CD14-positive monocyte (primary cell): ENCODE measurements at regions not wholly inside any gene's neighbourhood (a gene's known extent, or its start where the extent isn't known, plus 50 kb on each side); places are given as distances from the start of the nearest gene placed in this dataset.
"Not testable (repeated sequence)": the region's sequence is repeated elsewhere in the genome, so short reads cannot be mapped to it uniquely, and the experiment has no call there.

Experiments used
- DNase-seq, 3 donors: peaks; one replicate each; pipeline ENCODE4 v3.0.0-alpha.2; 2011 to 2022
- H2AFZ ChIP-seq: 2 replicates; pipeline ENCODE4 v1.6.0; 2012; ENCODE audit warnings: mild to moderate bottlenecking, low read depth, low read length, inconsistent platforms; ENCODE audit not compliant: insufficient read depth, poor library complexity, severe bottlenecking
- H3K27ac ChIP-seq, 2 donors: 1 replicate in 1 of 2; 2 replicates in 1 of 2; pipeline ENCODE4 v1.5.1; 2012 to 2013; ENCODE audit warnings: low read length in 2 of 2, control low read depth in 1 of 2, inconsistent platforms in 1 of 2, low read depth in 1 of 2, mild to moderate bottlenecking in 1 of 2
- H3K27me3 ChIP-seq, 2 donors: one replicate each; pipeline versions ENCODE4 v1.6.0 to v1.6.1; 2011 to 2013; ENCODE audit warnings: low read length in 2 of 2; ENCODE audit not compliant: control insufficient read depth in 2 of 2, insufficient read depth in 2 of 2
- H3K36me3 ChIP-seq, 2 donors: replicated peaks in 1 of 2; 1 replicate in 1 of 2; 2 replicates in 1 of 2; pipeline versions ENCODE4 v1.5.1 to v1.6.1; 2012 to 2013; ENCODE audit warnings: low read length in 2 of 2, control low read depth in 1 of 2, inconsistent platforms in 1 of 2, mild to moderate bottlenecking in 1 of 2; ENCODE audit not compliant: insufficient read depth in 2 of 2, control insufficient read depth in 1 of 2
- H3K4me1 ChIP-seq, 2 donors: 1 replicate in 1 of 2; 2 replicates in 1 of 2; pipeline versions ENCODE4 v1.5.1 to v1.6.1; 2012 to 2013; ENCODE audit warnings: low read length in 2 of 2, control low read depth in 1 of 2, inconsistent platforms in 1 of 2, mild to moderate bottlenecking in 1 of 2, moderate library complexity in 1 of 2; ENCODE audit not compliant: insufficient read depth in 2 of 2, control insufficient read depth in 1 of 2
- H3K4me2 ChIP-seq: replicated peaks from 2 replicates; pipeline ENCODE3; 2012; ENCODE audit warnings: low read length, moderate library complexity, mild to moderate bottlenecking; ENCODE audit not compliant: poor library complexity, severe bottlenecking; ENCODE audit errors: extremely low read depth
- H3K4me3 ChIP-seq, 3 experiments: fragments of 200-600 bp in 1 of 3; sonication (generic) in 1 of 3; replicated peaks in 1 of 3; 1 replicate in 2 of 3; 2 replicates in 1 of 3; pipeline ENCODE4 v1.5.1; 2011 to 2013; ENCODE audit warnings: low read length in 3 of 3, mild to moderate bottlenecking in 3 of 3, control low read depth in 2 of 3, low read depth in 2 of 3, inconsistent platforms in 1 of 3, moderate library complexity in 1 of 3
- H3K79me2 ChIP-seq: 2 replicates; pipeline ENCODE4 v1.6.0; 2012; ENCODE audit warnings: mild to moderate bottlenecking, control low read depth, inconsistent platforms, low read length, moderate library complexity; ENCODE audit not compliant: insufficient read depth
- H3K9ac ChIP-seq: 2 replicates; pipeline ENCODE4 v1.6.0; 2017; ENCODE audit warnings: low read length, mild to moderate bottlenecking; ENCODE audit not compliant: insufficient read depth, poor library complexity, severe bottlenecking
- H3K9me3 ChIP-seq, 2 donors: replicated peaks in 1 of 2; 1 replicate in 1 of 2; 2 replicates in 1 of 2; pipeline versions ENCODE4 v1.5.1 to v1.6.1; 2012 to 2013; ENCODE audit warnings: low read length in 2 of 2, control low read depth in 1 of 2; ENCODE audit not compliant: control insufficient read depth in 1 of 2, insufficient read depth in 1 of 2
- H4K20me1 ChIP-seq: 2 replicates; pipeline ENCODE4 v1.6.0; 2012; ENCODE audit warnings: mild to moderate bottlenecking, low read length, control low read depth, moderate library complexity; ENCODE audit not compliant: insufficient read depth
- H3K27ac Mint-ChIP-seq, 7 donors: one replicate each; pipeline ENCODE4 v1.8.0; 2020; ENCODE audit warnings: mild to moderate bottlenecking in 7 of 7, mixed read lengths in 7 of 7, moderate library complexity in 6 of 7, inconsistent platforms in 2 of 7
- H3K27me3 Mint-ChIP-seq, 3 donors: one replicate each; pipeline ENCODE4 v1.8.0; 2021 to 2022; ENCODE audit warnings: low read depth in 3 of 3, mild to moderate bottlenecking in 3 of 3, mixed read lengths in 3 of 3, moderate library complexity in 3 of 3, inconsistent platforms in 1 of 3
- H3K36me3 Mint-ChIP-seq, 2 donors: one replicate each; pipeline ENCODE4 v1.8.0; 2020; ENCODE audit warnings: mixed read lengths in 2 of 2, inconsistent platforms in 1 of 2, mild to moderate bottlenecking in 1 of 2
- H3K4me1 Mint-ChIP-seq: one replicate; pipeline ENCODE4 v1.8.0; 2020; ENCODE audit warnings: mild to moderate bottlenecking, mixed read lengths
- H3K4me3 Mint-ChIP-seq, 2 donors: one replicate each; pipeline ENCODE4 v1.8.0; 2020; ENCODE audit warnings: mild to moderate bottlenecking in 2 of 2, mixed read lengths in 2 of 2, moderate library complexity in 1 of 2
- H3K9me3 Mint-ChIP-seq, 7 donors: one replicate each; pipeline ENCODE4 v1.8.0; 2020 to 2022; ENCODE audit warnings: mixed read lengths in 7 of 7, mild to moderate bottlenecking in 6 of 7, moderate library complexity in 6 of 7, inconsistent platforms in 2 of 7
- WGBS: methylation state at CpG from one replicate; pipeline ENCODE4 v1.1.5; 2013; ENCODE audit warnings: missing lambda C conversion rate; ENCODE audit not compliant: insufficient coverage; 5-methylcytosine and 5-hydroxymethylcytosine counted together
- intact Hi-C, 2 donors: fragments of 100-400 bp; cut with micrococcal nuclease; formaldehyde crosslinking; loops; one replicate each; pipeline versions ENCODE4 v1.15.0 to v1.15.1; 2023

- H3K9me3 Mint-ChIP-seq, H3K9ac ChIP-seq, H2AFZ ChIP-seq, H4K20me1 ChIP-seq, H3K27me3 ChIP-seq, H3K36me3 ChIP-seq, H3K27ac ChIP-seq, H3K27ac Mint-ChIP-seq, DNase-seq, H3K27me3 Mint-ChIP-seq, H3K4me3 ChIP-seq, H3K36me3 Mint-ChIP-seq, H3K79me2 ChIP-seq, H3K4me1 ChIP-seq, intact Hi-C loops, H3K4me2 ChIP-seq, H3K9me3 ChIP-seq, H3K4me1 Mint-ChIP-seq, H3K4me3 Mint-ChIP-seq: not testable (repeated sequence)
- WGBS, result no CpG with 5 or more reads among the region's 1 CpG
These were observed 139.9 kb upstream of the FAM240B start for GRCh38 chr9:38859827-38860226.

- H3K27me3 ChIP-seq, H2AFZ ChIP-seq, H3K27ac ChIP-seq, H3K4me3 ChIP-seq, DNase-seq, H3K36me3 ChIP-seq, H3K27me3 Mint-ChIP-seq, H3K4me1 ChIP-seq, H3K27ac Mint-ChIP-seq, intact Hi-C loops, H3K9me3 Mint-ChIP-seq, H3K4me1 Mint-ChIP-seq, H3K9ac ChIP-seq, H3K36me3 Mint-ChIP-seq, H3K4me3 Mint-ChIP-seq, H3K79me2 ChIP-seq, H3K9me3 ChIP-seq, H3K4me2 ChIP-seq, H4K20me1 ChIP-seq: not testable (repeated sequence)
- no CpG with 5 or more reads among the region's 10 CpGs for WGBS
These were observed 129.0 kb upstream of the FAM240B start for GRCh38 chr9:38848966-38849365.

GRCh38 chr9:38840213-38840612 is 120.3 kb upstream of the FAM240B start:
- no CpG with 5 or more reads among the region's 3 CpGs for WGBS
- intact Hi-C loops, result not testable (repeated sequence)

GRCh38 chr9:38833706-38834105 is 113.8 kb upstream of the FAM240B start:
- H3K4me2 ChIP-seq, intact Hi-C loops, H3K27me3 Mint-ChIP-seq, H3K9me3 Mint-ChIP-seq, H3K4me1 ChIP-seq, H4K20me1 ChIP-seq, H2AFZ ChIP-seq, H3K9ac ChIP-seq, H3K4me3 ChIP-seq, H3K4me3 Mint-ChIP-seq, H3K36me3 ChIP-seq, H3K27ac ChIP-seq, H3K36me3 Mint-ChIP-seq, H3K4me1 Mint-ChIP-seq, H3K9me3 ChIP-seq, H3K27ac Mint-ChIP-seq, DNase-seq, H3K79me2 ChIP-seq, H3K27me3 ChIP-seq: not testable (repeated sequence)
- no CpG with 5 or more reads among the region's 3 CpGs for WGBS

More at GRCh38 chr9:38840213-38840612, 120.3 kb upstream of the FAM240B start:
- H3K27me3 ChIP-seq, H3K9me3 ChIP-seq, DNase-seq, H3K4me1 Mint-ChIP-seq, H3K4me1 ChIP-seq, H3K27ac Mint-ChIP-seq, H3K36me3 ChIP-seq, H2AFZ ChIP-seq, H3K4me3 ChIP-seq, H3K79me2 ChIP-seq, H4K20me1 ChIP-seq, H3K4me3 Mint-ChIP-seq, H3K9ac ChIP-seq, H3K36me3 Mint-ChIP-seq, H3K27ac ChIP-seq, H3K27me3 Mint-ChIP-seq, H3K9me3 Mint-ChIP-seq, H3K4me2 ChIP-seq: not testable (repeated sequence)
